ENCODE measurements at regions not wholly inside any gene's neighbourhood (a gene's known extent, or its start where the extent isn't known, plus 50 kb on each side); places are given as distances from the start of the nearest gene placed in this dataset.

GRCh38 chr4:130233377-130234047 is 1137.6 kb downstream of the C4orf33 start:
- no peak for DNase-seq (ENCODE audit: low read depth in 4 of 4, low spot score in 3 of 4)

- no peak for DNase-seq (ENCODE audit: low read depth in 4 of 4, low spot score in 3 of 4)
Observed at GRCh38 chr4:130238121-130238520, 1142.2 kb downstream of the C4orf33 start.

- no peak for DNase-seq (ENCODE audit: low read depth in 4 of 4, low spot score in 3 of 4)
Observed at GRCh38 chr4:130249002-130249401, 1153.0 kb downstream of the C4orf33 start.

GRCh38 chr4:130257271-130257670 is 1161.3 kb downstream of the C4orf33 start:
- DNase-seq (ENCODE audit: low read depth in 4 of 4, low spot score in 3 of 4), result no peak

DNA sequence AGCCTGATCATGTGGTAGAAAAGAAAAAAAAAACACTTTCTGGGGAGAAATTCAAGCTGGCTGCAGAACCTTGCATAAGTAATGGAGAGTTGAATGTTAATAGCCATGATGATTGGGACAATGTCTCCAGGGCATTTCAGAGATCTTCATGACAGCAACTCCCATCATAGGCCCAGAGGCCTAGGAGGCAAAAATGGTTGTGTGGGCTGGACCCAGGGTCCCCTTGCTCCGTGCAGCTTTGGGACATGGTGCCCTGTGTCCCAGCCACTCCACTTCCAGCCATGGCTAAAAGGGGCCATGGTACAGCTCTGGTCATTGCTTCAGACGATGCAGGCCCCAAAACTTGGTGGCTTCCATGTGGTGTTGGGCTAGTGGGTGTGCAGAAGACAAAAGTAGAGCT is 1170.9 kb downstream of the C4orf33 start:
- DNase-seq (ENCODE audit: low read depth in 4 of 4, low spot score in 3 of 4), result no peak

DNA sequence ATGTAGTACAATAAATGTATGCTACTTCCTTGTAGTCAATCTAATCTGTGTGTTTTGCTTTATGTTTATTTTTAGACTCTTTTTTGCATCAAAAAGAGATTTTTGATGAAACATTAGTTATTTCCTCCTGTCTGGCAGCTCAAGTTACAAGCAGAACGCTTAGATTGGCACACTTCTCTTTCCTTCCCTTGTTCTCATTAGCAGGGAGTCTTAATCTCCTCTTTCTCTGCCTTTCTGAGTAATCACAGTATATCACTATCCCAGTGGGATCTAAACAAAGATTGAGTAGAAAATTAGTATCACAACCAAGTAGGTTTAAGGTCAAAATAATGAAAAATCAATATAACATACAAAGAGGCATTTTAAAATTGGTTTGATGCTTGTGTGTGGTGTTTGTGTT is 1192.6 kb downstream of the C4orf33 start:
- DNase-seq (ENCODE audit: low read depth in 4 of 4, low spot score in 3 of 4), result no peak

GRCh38 chr4:130293692-130294091 is 1197.7 kb downstream of the C4orf33 start:
- DNase-seq (ENCODE audit: low read depth in 4 of 4, low spot score in 3 of 4), result no peak

DNA sequence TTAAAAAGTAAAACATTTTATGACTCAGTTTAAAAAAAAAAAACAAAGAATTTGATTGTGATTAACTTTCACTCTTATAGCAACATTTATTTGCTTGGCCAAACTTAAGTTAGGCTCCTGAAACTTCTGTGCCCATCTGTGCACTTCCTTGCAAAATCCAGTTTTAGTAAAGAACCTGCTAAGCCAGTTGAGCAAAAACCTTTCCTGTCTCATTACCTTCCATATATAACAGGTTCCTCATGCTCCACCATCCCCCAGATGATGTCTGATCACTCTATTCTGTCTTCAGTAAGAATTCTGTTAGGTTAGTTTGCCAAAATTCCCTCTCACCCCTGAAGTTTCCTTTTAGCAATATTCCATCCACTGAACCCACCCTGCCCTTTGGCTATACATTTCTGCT is 1200.5 kb downstream of the C4orf33 start:
- no peak for DNase-seq (ENCODE audit: low read depth in 4 of 4, low spot score in 3 of 4)

DNA sequence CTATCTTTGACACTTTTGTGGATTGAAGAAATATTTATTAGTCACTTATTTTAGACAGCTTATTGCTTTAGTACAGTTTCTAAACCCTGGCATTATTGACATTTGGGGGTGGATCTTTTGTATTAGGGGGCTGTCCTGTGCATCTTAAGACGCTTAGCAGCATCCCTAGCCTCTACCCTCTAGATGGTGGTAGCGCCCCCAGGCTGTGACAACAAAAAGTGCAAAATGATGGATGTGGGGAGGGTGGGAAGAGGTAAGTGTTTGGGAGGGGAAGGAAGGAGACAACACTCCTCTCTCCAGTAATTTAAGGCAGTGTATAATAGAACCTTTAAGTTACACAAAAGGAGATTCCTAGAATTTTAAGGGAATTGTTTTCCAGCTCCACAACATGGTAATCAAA is 1210.6 kb downstream of the C4orf33 start:
- no peak for DNase-seq (ENCODE audit: low read depth in 4 of 4, low spot score in 3 of 4)

DNA sequence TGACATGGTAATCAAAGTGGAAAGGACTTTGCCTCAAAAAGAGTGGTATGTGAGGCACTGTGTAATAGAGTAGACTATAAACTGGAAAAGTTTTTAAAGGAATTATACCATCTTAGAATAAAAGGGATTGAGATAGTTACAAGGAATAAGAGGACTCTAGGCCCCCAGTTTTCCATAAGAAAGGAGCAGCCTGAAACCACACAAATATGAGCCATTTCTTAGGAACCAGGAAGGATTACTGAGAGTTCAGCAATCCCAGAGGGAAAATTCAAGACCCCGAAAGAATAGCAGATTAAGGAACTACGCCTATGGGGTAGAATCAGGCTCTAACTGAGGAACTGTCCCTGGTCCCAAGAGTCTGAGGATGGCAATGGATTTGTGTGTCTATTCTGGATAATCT is 1213.3 kb downstream of the C4orf33 start:
- no peak for DNase-seq (ENCODE audit: low read depth in 4 of 4, low spot score in 3 of 4)

- DNase-seq (ENCODE audit: low read depth in 4 of 4, low spot score in 3 of 4), result no peak
Observed at GRCh38 chr4:130322439-130322838, 1226.5 kb downstream of the C4orf33 start.

DNA sequence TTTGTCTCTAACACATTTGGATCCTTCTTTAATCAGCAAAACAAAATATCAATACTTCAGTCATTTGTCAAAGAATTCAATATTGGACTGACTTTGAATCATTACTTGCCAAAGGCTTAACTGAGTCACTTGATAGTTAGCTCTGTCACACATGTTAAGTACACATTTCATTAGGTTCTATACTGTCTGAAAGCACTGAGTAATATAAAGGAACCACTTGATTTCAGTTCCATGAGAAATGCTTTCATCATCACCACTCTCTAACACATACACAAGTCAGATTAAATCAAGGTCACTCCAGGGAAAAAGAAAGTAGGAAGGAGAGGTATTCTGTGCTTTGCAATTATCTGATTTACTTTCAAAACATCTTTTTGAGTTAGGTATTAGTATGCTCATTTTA is 1233.1 kb downstream of the C4orf33 start:
- no peak for DNase-seq (ENCODE audit: low read depth in 4 of 4, low spot score in 3 of 4)

DNA sequence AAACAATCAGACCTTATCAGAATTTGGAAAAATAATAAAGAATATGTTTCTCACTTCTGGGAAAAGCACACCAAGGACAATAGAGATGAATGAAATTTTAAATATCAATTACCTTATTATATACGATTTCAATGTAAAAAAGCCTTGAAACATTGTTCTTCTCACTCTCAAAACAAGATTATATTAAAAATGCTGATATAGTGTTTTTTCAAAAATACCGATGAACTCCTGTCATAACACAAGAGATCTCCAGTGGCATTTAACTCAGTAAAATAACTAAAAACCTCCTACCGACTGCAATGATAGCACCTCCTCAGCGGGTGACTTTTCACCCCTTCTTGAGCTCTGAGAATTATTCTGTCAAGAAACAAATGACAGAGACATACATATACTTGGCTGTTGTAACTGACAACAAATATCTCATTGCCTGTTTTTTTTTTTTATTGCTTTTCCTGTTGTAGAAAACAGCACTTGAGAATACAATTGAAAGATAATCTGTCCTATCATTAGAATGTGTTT is 1237.3 kb downstream of the C4orf33 start:
- no peak for DNase-seq (ENCODE audit: low read depth in 4 of 4, low spot score in 3 of 4)

DNA sequence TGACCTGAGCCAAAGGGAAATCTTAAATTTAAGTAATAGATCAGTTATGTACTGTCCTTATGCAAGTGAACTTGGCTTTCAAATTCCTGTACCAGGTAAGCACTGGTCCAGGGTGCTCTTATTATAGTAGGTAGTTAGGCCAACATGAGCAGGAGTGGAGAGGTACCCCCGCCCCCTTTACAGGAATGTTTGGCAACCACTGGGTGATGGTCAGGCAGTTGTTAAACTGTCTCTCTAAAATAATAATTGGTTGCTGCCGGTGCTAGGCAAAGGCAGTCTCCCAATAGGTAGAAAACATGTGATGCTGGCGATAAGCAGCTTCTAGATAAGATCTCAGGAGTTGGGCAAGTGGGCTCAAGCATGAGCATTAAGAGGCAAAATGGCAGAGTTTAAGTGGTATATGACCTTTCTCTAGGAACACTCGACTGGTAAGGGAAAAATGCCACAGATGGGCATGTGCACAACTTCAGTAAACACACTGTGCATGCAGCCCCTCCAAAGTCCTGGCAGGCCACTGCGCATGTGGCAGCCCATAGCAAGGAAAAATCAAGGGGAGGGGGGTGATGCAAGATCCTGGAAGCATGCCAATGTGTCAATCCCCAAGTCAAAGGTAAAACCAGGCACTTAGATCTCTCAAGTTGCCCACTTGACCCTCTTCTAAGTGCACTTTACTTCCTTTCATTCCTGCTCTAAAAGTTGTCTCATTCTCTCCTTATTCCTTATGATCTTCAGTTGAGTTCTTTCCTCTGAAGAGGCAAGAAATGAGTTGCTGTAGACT is 1239.7 kb downstream of the C4orf33 start:
- no peak for DNase-seq (ENCODE audit: low read depth in 4 of 4, low spot score in 3 of 4)

- peak in 1 of 4 donors; percentile 2 for DNase-seq (ENCODE audit: low read depth in 4 of 4, low spot score in 3 of 4)
Observed at GRCh38 chr4:130336585-130337217, 1240.7 kb downstream of the C4orf33 start.

GRCh38 chr4:130338851-130339250 is 1242.9 kb downstream of the C4orf33 start:
- no peak for DNase-seq (ENCODE audit: low read depth in 4 of 4, low spot score in 3 of 4)

DNA sequence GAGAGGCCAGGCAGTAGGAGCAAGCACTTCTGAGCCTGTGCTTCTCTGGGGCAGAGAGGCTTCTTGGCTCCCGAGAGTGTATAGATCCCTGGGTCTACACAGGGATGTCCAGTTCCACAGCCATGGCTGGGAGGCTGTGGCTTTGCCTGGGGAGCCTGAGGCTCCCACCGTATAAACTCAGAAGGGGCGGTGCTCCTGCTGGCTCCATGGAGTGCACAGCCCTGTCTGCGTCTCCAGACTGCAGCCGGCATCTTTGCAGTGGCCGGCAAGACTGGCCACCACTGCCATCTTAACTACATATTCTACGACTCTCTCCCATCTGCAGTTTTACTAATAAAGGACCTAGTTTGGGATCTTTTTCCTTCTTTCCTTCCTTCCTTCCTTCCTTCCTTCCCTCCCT is 1253.8 kb downstream of the C4orf33 start:
- no peak for DNase-seq (ENCODE audit: low read depth in 4 of 4, low spot score in 3 of 4)

DNA sequence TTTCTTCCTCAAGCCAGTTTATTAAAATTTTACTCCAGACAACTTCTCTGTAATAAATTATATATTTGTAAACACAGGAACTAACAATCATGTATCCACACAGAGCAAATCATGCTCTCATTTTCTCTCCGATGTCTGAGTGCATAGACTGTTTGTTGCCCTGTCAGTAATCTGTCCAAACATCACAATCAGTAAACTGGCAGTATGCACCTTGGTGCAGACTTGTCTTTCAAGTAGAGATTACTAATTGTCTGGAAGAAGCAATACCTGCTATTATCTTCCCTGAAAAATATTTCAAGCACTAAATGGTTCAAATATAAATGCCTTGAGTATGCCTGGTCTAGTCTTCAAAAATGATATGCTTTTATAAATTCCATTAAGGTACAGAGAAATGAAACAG is 1260.9 kb downstream of the C4orf33 start:
- DNase-seq (ENCODE audit: low read depth in 4 of 4, low spot score in 3 of 4), result no peak

GRCh38 chr4:130359542-130359941 is 1263.6 kb downstream of the C4orf33 start:
- peak in 1 of 4 donors; percentile 3 for DNase-seq (ENCODE audit: low read depth in 4 of 4, low spot score in 3 of 4)

DNA sequence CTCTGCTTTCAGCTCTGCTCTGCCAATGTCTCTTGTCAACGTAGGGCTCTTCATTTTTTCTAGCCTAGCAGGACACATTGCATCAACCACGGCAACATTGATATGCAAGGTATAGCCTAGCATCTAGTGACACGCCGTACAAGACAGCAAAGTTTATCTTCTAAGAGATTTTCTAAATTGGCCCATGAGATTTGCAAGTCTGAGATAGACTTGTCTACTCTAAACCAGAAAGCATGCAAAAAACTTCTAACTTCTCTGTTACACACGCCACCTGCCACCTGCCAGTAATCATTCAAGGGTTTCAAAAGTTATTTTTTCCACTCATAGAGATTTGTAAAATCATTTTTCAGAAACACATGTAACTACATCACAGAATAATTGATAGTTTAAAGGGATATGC is 1265.7 kb downstream of the C4orf33 start:
- DNase-seq (ENCODE audit: low read depth in 4 of 4, low spot score in 3 of 4), result no peak

- DNase-seq (ENCODE audit: low read depth in 4 of 4, low spot score in 3 of 4), result no peak
Observed at GRCh38 chr4:130368668-130369067, 1272.7 kb downstream of the C4orf33 start.

- no peak for DNase-seq (ENCODE audit: low read depth in 4 of 4, low spot score in 3 of 4)
Observed at GRCh38 chr4:130393231-130393630, 1297.3 kb downstream of the C4orf33 start.
